Skeletal muscle tissue (tissue), 3 donors: ENCODE measurements at regions not wholly inside any gene's neighbourhood (a gene's known extent, or its start where the extent isn't known, plus 50 kb on each side); places are given as distances from the start of the nearest gene placed in this dataset.

ENCODE experiments used
- H3K27ac ChIP-seq: one replicate; pipeline ENCODE4 v1.7.0; 2013; ENCODE audit warnings: mild to moderate bottlenecking, low read depth, low read length, inconsistent platforms
- H3K27me3 ChIP-seq, 3 donors: one replicate each; pipeline ENCODE4 v1.7.0; 2013; ENCODE audit warnings: low read length in 3 of 3; ENCODE audit not compliant: control insufficient read depth in 3 of 3, insufficient read depth in 3 of 3
- H3K36me3 ChIP-seq, 3 donors: one replicate each; pipeline ENCODE4 v1.7.0; 2013; ENCODE audit warnings: low read length in 3 of 3; ENCODE audit not compliant: control insufficient read depth in 3 of 3, insufficient read depth in 3 of 3
- H3K4me1 ChIP-seq, 3 donors: one replicate each; pipeline ENCODE4 v1.7.0; 2013; ENCODE audit warnings: low read length in 3 of 3, mild to moderate bottlenecking in 3 of 3; ENCODE audit not compliant: control insufficient read depth in 3 of 3, insufficient read depth in 3 of 3
- H3K4me3 ChIP-seq, 3 donors: one replicate each; pipeline ENCODE4 v1.7.0; 2013; ENCODE audit warnings: low read length in 3 of 3
- H3K9ac ChIP-seq, 3 donors: one replicate each; pipeline ENCODE4 v1.7.0; 2013; ENCODE audit warnings: low read length in 3 of 3, mild to moderate bottlenecking in 3 of 3, moderate library complexity in 2 of 3, low read depth in 1 of 3
- H3K9me3 ChIP-seq, 3 donors: one replicate each; pipeline ENCODE4 v1.7.0; 2013; ENCODE audit warnings: low read length in 3 of 3; ENCODE audit not compliant: control insufficient read depth in 3 of 3
- donor health status: Osteomylitis.

- Histone ChIP-seq H3K4me3 (no peak overlapping the region), H3K27ac (no peak overlapping the region), H3K27me3 (no peaks in the 10 kb centered on the region), H3K4me1 (peaks cover 0 to 8% (median 4%) of the 10 kb centered on the region in 3 donors), H3K9ac (no peak overlapping the region), H3K9me3 (no peaks in the 10 kb centered on the region), H3K36me3 (no peaks in the 10 kb centered on the region)
Measured at GRCh38 chr10:44033008-44033407, 351.9 kb downstream of the CXCL12 start.

GRCh38 chr10:44032216-44032615, 352.7 kb downstream of the CXCL12 start:
- Histone ChIP-seq H3K27ac (no peak overlapping the region), H3K36me3 (no peaks in the 10 kb centered on the region), H3K27me3 (no peaks in the 10 kb centered on the region), H3K9ac (no peak overlapping the region), H3K9me3 (no peaks in the 10 kb centered on the region), H3K4me1 (peaks cover 0 to 8% (median 4%) of the 10 kb centered on the region in 3 donors), H3K4me3 (no peak overlapping the region)

GRCh38 chr10:44030738-44031137, 354.2 kb downstream of the CXCL12 start:
- peaks cover 0 to 8% (median 4%) of the 10 kb centered on the region in 3 donors for H3K4me1 ChIP-seq
- H3K27me3 ChIP-seq, result no peaks in the 10 kb centered on the region
- H3K27ac ChIP-seq, result no peak overlapping the region
- no peaks in the 10 kb centered on the region for H3K36me3 ChIP-seq
- no peak overlapping the region for H3K4me3 ChIP-seq
- H3K9me3 ChIP-seq, result no peaks in the 10 kb centered on the region
- H3K9ac ChIP-seq, result no peak overlapping the region

GRCh38 chr10:44030132-44030531, 354.8 kb downstream of the CXCL12 start:
- Histone ChIP-seq H3K27ac (no peak overlapping the region), H3K4me1 (peaks cover 0 to 8% (median 4%) of the 10 kb centered on the region in 3 donors), H3K4me3 (no peak overlapping the region), H3K9ac (no peak overlapping the region), H3K27me3 (no peaks in the 10 kb centered on the region), H3K36me3 (no peaks in the 10 kb centered on the region), H3K9me3 (no peaks in the 10 kb centered on the region)

- H3K27me3 ChIP-seq, result no peaks in the 10 kb centered on the region
- no peak overlapping the region for H3K4me3 ChIP-seq
- no peaks in the 10 kb centered on the region for H3K36me3 ChIP-seq
- H3K27ac ChIP-seq, result no peak overlapping the region
- peaks cover 0 to 9% (median 4%) of the 10 kb centered on the region in 3 donors for H3K4me1 ChIP-seq
- H3K9ac ChIP-seq, result no peak overlapping the region
- peaks cover 0 to 2% (median 0%) of the 10 kb centered on the region in 3 donors for H3K9me3 ChIP-seq
Measured at GRCh38 chr10:44028384-44029137, 356.3 kb downstream of the CXCL12 start.

- Histone ChIP-seq H3K27ac (no peak overlapping the region), H3K4me1 (peaks cover 2 to 5% (median 2%) of the 10 kb centered on the region in 3 donors), H3K4me3 (no peak overlapping the region), H3K27me3 (no peaks in the 10 kb centered on the region), H3K36me3 (no peaks in the 10 kb centered on the region), H3K9me3 (peaks cover 0 to 2% (median 0%) of the 10 kb centered on the region in 3 donors), H3K9ac (no peak overlapping the region)
Measured at GRCh38 chr10:44024356-44025116, 360.4 kb downstream of the CXCL12 start.

- no peaks in the 10 kb centered on the region for H3K27me3 ChIP-seq
- H3K9me3 ChIP-seq, result peaks cover 0 to 2% (median 0%) of the 10 kb centered on the region in 3 donors
- H3K36me3 ChIP-seq, result no peaks in the 10 kb centered on the region
- no peak overlapping the region for H3K4me3 ChIP-seq
- H3K27ac ChIP-seq, result no peak overlapping the region
- H3K9ac ChIP-seq, result no peak overlapping the region
- H3K4me1 ChIP-seq, result peaks cover 2 to 5% (median 2%) of the 10 kb centered on the region in 3 donors
Measured at GRCh38 chr10:44023517-44023916, 361.4 kb downstream of the CXCL12 start.

- H3K4me3 ChIP-seq, result no peak overlapping the region
- H3K27ac ChIP-seq, result no peak overlapping the region
- peaks cover 5 to 12% (median 9%) of the 10 kb centered on the region in 3 donors for H3K4me1 ChIP-seq
- H3K9ac ChIP-seq, result no peak overlapping the region
- H3K27me3 ChIP-seq, result no peaks in the 10 kb centered on the region
- H3K36me3 ChIP-seq, result no peaks in the 10 kb centered on the region
- peaks cover 0 to 2% (median 0%) of the 10 kb centered on the region in 3 donors for H3K9me3 ChIP-seq
Measured at GRCh38 chr10:44022203-44022602, 362.7 kb downstream of the CXCL12 start.

- Histone ChIP-seq H3K9me3 (peaks cover 0 to 2% (median 0%) of the 10 kb centered on the region in 3 donors), H3K4me1 (peaks cover 12 to 25% (median 21%) of the 10 kb centered on the region in 3 donors), H3K4me3 (no peak overlapping the region), H3K36me3 (no peaks in the 10 kb centered on the region), H3K27me3 (no peaks in the 10 kb centered on the region), H3K27ac (no peak overlapping the region), H3K9ac (no peak overlapping the region)
Measured at GRCh38 chr10:44020322-44021111, 364.4 kb downstream of the CXCL12 start.
